Left lung (tissue), 4 donors: ENCODE measurements at regions not wholly inside any gene's neighbourhood (a gene's known extent, or its start where the extent isn't known, plus 50 kb on each side); places are given as distances from the start of the nearest gene placed in this dataset.
"Not testable (repeated sequence)": the region's sequence is repeated elsewhere in the genome, so short reads cannot be mapped to it uniquely, and the experiment has no call there.

Experiments
- ATAC-seq: fragments of 200-7000 bp; cut with Tn5 transposase; one replicate; pipeline ENCODE4 v1.9.1; 2020; ENCODE audit warnings: moderate library complexity
- DNase-seq, 4 donors: peaks; one replicate each; pipeline ENCODE4 v3.0.0-alpha.2; 2013 to 2020
- H3K27ac ChIP-seq, 2 donors: fragments of 200-600 bp; sonication (generic) in 1 of 2; one replicate each; pipeline versions ENCODE4 v1.5.0 to v1.8.0; 2020 to 2021
- H3K27me3 ChIP-seq, 2 donors: fragments of 200-600 bp; sonication (generic) in 1 of 2; one replicate each; pipeline versions ENCODE4 v1.5.0 to v1.8.0; 2020 to 2021
- H3K36me3 ChIP-seq, 2 donors: fragments of 200-600 bp; sonication (generic) in 1 of 2; one replicate each; pipeline versions ENCODE4 v1.5.0 to v1.8.0; 2020 to 2021
- H3K4me1 ChIP-seq, 2 donors: fragments of 200-600 bp; one replicate each; pipeline ENCODE4 v1.8.0; 2021
- H3K4me3 ChIP-seq, 2 donors: fragments of 200-600 bp; sonication (generic) in 1 of 2; one replicate each; pipeline versions ENCODE4 v1.5.0 to v1.8.0; 2020 to 2021; ENCODE audit warnings: mild to moderate bottlenecking in 1 of 2
- H3K9me3 ChIP-seq, 2 donors: fragments of 200-600 bp; sonication (generic) in 1 of 2; one replicate each; pipeline versions ENCODE4 v1.5.0 to v1.8.0; 2020 to 2021
- intact Hi-C, 2 donors: fragments of 100-400 bp; cut with DNase I; formaldehyde crosslinking; loops; one replicate each; pipeline versions ENCODE4 v1.11.2 to v1.14.2; 2022
- TF ChIP-seq, protein P1 (sequence below), 2 donors: fragments of 200-600 bp; sonication (generic) in 1 of 2; IDR thresholded peaks; one replicate each; pipeline versions ENCODE4 v1.5.0 to v1.8.0; 2021; ENCODE audit warnings: antibody characterized with exemption in 2 of 2
- donor health status: DM: no; HTN: yes; CAD: no.
- donor health status: DM: no; HTN: no; CAD: no.

DNA sequence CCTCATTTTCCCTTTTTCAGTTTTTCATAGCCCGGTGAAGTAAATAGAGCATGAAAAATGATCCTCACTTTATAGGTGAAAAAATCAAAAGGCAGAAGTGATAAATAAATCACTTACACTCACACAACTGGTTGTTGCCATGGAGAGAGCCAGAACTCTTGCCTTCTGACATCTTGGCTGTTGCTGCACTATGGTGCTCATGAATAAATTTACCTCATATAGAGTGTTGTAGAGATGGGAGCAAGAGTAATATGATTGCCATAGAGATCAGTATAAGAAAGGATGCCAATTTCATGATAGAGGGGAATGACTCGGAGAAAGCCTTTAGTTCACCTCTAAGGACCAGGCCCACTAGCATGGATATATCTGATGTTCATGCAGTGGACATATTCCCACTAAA, 82.5 kb upstream of the TMEM178A start:
- Histone ChIP-seq H3K27me3 (no peaks in the 10 kb centered on the region), H3K4me3 (no peak overlapping the region), H3K4me1 (no peaks in the 10 kb centered on the region), H3K27ac (no peak overlapping the region), H3K36me3 (no peaks in the 10 kb centered on the region), H3K9me3 (peaks cover 0 to 14% of the 10 kb centered on the region in 2 donors)
- intact Hi-C loops = no loop called here
- TF ChIP-seq, protein P1, sequence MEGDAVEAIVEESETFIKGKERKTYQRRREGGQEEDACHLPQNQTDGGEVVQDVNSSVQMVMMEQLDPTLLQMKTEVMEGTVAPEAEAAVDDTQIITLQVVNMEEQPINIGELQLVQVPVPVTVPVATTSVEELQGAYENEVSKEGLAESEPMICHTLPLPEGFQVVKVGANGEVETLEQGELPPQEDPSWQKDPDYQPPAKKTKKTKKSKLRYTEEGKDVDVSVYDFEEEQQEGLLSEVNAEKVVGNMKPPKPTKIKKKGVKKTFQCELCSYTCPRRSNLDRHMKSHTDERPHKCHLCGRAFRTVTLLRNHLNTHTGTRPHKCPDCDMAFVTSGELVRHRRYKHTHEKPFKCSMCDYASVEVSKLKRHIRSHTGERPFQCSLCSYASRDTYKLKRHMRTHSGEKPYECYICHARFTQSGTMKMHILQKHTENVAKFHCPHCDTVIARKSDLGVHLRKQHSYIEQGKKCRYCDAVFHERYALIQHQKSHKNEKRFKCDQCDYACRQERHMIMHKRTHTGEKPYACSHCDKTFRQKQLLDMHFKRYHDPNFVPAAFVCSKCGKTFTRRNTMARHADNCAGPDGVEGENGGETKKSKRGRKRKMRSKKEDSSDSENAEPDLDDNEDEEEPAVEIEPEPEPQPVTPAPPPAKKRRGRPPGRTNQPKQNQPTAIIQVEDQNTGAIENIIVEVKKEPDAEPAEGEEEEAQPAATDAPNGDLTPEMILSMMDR (IDR thresholded peaks at IDR 0.05) = no peak
- DNase-seq (no peak), ATAC-seq (no peak)

DNA sequence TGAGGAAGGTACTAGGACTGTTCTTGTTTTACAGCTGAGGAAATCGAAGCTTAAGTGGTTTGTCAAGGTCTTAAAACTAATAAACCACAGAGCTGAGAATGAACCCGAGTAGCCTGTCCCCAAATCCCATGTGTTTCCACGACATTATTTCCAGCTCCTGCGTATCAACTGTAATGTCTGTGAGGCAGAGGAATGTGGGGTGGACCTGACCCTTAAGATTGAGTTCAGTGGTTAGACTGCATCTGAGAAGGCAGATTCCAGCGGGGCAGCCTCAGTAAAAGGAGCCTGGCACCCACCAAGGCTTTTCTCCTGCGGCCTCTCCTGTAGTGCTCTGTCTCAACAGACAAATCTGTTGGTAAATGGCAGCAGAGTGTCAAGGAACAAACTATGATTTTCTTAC, 81.9 kb upstream of the TMEM178A start:
- no peak overlapping the region for H3K27ac ChIP-seq
- H3K9me3 ChIP-seq = peaks cover 0 to 14% of the 10 kb centered on the region in 2 donors
- intact Hi-C loops = no loop called here
- H3K4me1 ChIP-seq = no peaks in the 10 kb centered on the region
- DNase-seq (no peak), ATAC-seq (no peak)
- no peaks in the 10 kb centered on the region for H3K36me3 ChIP-seq
- TF ChIP-seq, protein P1 (IDR thresholded peaks at IDR 0.05) = no peak
- no peak overlapping the region for H3K4me3 ChIP-seq
- H3K27me3 ChIP-seq = no peaks in the 10 kb centered on the region

DNA sequence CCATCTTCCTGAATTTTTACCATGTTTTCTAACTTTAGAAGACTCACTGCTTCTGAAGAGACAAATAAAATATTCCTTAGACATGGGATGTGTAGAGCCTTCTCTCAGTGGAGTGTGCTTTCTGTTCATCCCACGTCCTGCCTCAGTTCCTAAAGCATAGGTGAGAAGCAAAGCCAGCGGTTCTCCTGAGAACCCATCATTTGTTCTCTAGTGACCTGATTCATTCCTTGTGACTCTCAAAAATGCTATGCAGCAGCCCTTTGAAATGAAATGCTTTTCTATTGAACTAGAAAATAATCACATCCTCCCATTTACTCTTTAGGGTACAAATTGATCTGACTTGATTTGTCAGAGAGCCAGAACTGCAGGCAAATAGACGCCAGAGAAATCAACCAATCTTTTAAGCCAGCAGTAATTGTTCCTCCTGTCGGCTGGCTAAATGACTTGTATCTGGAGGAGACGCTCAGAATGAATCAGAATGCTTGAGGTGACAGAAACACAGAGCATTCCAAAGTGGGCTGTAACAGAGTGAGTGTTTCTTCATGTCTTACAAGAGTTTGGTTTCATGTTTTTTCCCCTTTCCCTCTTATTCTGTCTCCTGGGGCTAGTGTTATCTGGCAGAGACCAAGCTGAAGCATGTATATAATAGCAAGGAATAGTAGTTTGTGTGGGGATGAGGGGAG, 81.3 kb upstream of the TMEM178A start:
- ATAC-seq = no peak
- Histone ChIP-seq H3K4me3 (no peak overlapping the region), H3K27ac (no peak overlapping the region), H3K9me3 (peaks cover 0 to 14% of the 10 kb centered on the region in 2 donors), H3K4me1 (no peaks in the 10 kb centered on the region), H3K27me3 (no peaks in the 10 kb centered on the region), H3K36me3 (no peaks in the 10 kb centered on the region)
- intact Hi-C loops = no loop called here
- DNase-seq = peak in 1 of 4 donors; percentile 44
- TF ChIP-seq, protein P1 (IDR thresholded peaks at IDR 0.05) = no peak

DNA sequence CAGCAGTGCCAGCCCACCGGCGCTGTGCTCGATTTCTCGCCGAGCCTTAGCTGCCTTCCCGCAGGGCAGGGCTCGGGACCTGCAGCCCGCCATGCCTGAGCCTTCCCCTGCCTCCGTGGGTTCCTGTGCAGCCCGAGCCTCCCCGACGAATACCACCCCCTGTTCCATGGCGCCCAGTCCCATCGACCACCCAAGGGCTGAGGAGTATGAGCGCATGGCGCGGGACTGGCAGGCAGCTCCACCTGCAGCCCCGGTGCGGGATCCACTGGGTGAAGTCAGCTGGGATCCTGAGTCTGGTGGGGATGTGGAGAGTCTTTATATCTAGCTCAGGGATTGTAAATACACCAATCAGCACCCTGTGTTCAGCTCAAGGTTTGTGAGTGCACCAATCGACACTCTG, 80.2 kb upstream of the TMEM178A start:
- H3K36me3 ChIP-seq, H3K4me3 ChIP-seq, ATAC-seq, DNase-seq, H3K27me3 ChIP-seq, H3K4me1 ChIP-seq, H3K9me3 ChIP-seq, intact Hi-C loops, H3K27ac ChIP-seq: not testable (repeated sequence)

DNA sequence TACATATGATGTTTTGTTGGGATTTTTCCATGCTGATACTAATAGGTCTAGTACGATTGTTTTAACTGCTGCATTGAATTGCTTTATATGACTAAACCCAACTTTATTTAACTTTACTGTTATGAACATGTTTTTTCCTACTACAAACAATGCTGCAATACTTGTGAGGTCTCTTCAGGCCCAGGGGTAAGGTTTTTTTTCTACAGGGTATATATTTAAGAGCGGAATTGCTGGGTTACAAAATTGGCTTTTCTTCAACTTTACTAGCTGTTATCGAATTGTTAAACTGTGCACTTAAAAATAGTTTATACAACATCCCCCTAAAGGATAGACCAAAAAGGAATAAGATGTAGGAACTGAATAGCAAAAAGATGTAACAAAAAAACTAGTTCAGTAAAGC, 78.5 kb upstream of the TMEM178A start:
- no peaks in the 10 kb centered on the region for H3K27me3 ChIP-seq
- intact Hi-C loops = no loop called here
- no peaks in the 10 kb centered on the region for H3K9me3 ChIP-seq
- H3K27ac ChIP-seq = no peak overlapping the region
- H3K4me3 ChIP-seq = no peak overlapping the region
- DNase-seq (no peak), ATAC-seq (no peak)
- TF ChIP-seq, protein P1 (IDR thresholded peaks at IDR 0.05) = no peak
- H3K4me1 ChIP-seq = no peaks in the 10 kb centered on the region
- H3K36me3 ChIP-seq = no peaks in the 10 kb centered on the region

DNA sequence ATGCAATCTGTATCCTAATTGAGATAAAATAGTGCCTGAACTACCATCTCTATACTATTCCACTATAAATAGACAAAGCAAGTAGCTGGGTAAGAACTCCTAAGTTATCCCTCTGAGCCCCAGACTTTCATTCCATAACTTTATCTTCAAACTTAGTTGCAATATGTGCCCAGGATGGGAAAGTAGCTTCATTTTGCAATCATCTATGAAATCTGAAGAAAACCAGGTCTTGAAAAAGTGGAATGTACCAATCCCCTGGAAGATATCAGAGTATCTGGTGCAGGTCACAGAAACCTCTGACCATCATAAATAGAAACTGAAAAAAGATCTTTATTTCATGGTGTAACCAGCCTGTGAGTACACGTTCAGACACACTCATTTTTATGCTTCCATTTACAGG, 78.1 kb upstream of the TMEM178A start:
- intact Hi-C loops = no loop called here
- Histone ChIP-seq H3K27ac (no peak overlapping the region), H3K36me3 (no peaks in the 10 kb centered on the region), H3K4me3 (no peak overlapping the region), H3K4me1 (no peaks in the 10 kb centered on the region), H3K27me3 (no peaks in the 10 kb centered on the region), H3K9me3 (no peaks in the 10 kb centered on the region)
- TF ChIP-seq, protein P1 (IDR thresholded peaks at IDR 0.05) = no peak
- DNase-seq = no peak
- ATAC-seq = no peak
